SK-N-SH treated with all-trans-retinoic acid at 6 μM for 48 hours (cell line): ENCODE measurements at regions not wholly inside any gene's neighbourhood (a gene's known extent, or its start where the extent isn't known, plus 50 kb on each side); places are given as distances from the start of the nearest gene placed in this dataset.

Source experiments
- ARNTL ChIP-seq: fragments of 450-650 bp; formaldehyde crosslinking; IDR thresholded peaks from 2 replicates; pipeline ENCODE4 v1.5.0; 2020; ENCODE audit warnings: low read depth, mild to moderate bottlenecking, moderate library complexity, borderline replicate concordance
- CSRNP3 ChIP-seq: fragments of 250-450 bp; sonication (Bioruptor Pico); IDR thresholded peaks from 2 replicates; pipeline ENCODE4 v1.5.1; 2021; ENCODE audit warnings: mild to moderate bottlenecking, moderate library complexity
- ESRRG ChIP-seq: fragments of 250-450 bp; sonication (Bioruptor Pico); IDR thresholded peaks from 2 replicates; pipeline ENCODE4 v1.6.1; 2021; ENCODE audit warnings: mild to moderate bottlenecking
- GLIS3 ChIP-seq: fragments of 250-450 bp; sonication (Bioruptor Pico); IDR thresholded peaks from 2 replicates; pipeline ENCODE4 v1.5.0; 2020; ENCODE audit warnings: mild to moderate bottlenecking, moderate library complexity
- ISL1 ChIP-seq: fragments of 250-450 bp; sonication (Bioruptor Pico); IDR thresholded peaks from 2 replicates; pipeline ENCODE4 v2.1.2; 2022; ENCODE audit warnings: mild to moderate bottlenecking, moderate library complexity
- RARB ChIP-seq: fragments of 250-450 bp; sonication (Bioruptor Pico); IDR thresholded peaks from 2 replicates; pipeline ENCODE4 v1.8.0; 2021; ENCODE audit warnings: mild to moderate bottlenecking, moderate library complexity
- TOX ChIP-seq: fragments of 250-450 bp; sonication (Bioruptor Pico); IDR thresholded peaks from 2 replicates; pipeline ENCODE4 v1.8.0; 2021; ENCODE audit warnings: mild to moderate bottlenecking, moderate library complexity, borderline replicate concordance
- ZC3H10 ChIP-seq: fragments of 250-450 bp; sonication (Bioruptor Pico); IDR thresholded peaks from 2 replicates; pipeline ENCODE4 v1.5.1; 2021; ENCODE audit warnings: mild to moderate bottlenecking, moderate library complexity
- ZFP30 ChIP-seq: fragments of 450-650 bp; formaldehyde crosslinking; IDR thresholded peaks from 2 replicates; pipeline ENCODE4 v1.5.0; 2022; ENCODE audit warnings: mild to moderate bottlenecking, moderate library complexity
- ZNF70 ChIP-seq: fragments of 450-650 bp; formaldehyde crosslinking; IDR thresholded peaks from 2 replicates; pipeline ENCODE4 v1.5.0; 2020; ENCODE audit warnings: mild to moderate bottlenecking, moderate library complexity
- ZNF8 ChIP-seq: fragments of 450-650 bp; formaldehyde crosslinking; IDR thresholded peaks from 2 replicates; pipeline ENCODE4 v1.5.0; 2020; ENCODE audit warnings: mild to moderate bottlenecking, moderate library complexity
- TF ChIP-seq, protein P1 (sequence below): fragments of 250-450 bp; sonication (Bioruptor Pico); IDR thresholded peaks from 2 replicates; pipeline ENCODE4 v1.8.0; 2020; ENCODE audit warnings: mild to moderate bottlenecking, moderate library complexity, borderline replicate concordance

DNA sequence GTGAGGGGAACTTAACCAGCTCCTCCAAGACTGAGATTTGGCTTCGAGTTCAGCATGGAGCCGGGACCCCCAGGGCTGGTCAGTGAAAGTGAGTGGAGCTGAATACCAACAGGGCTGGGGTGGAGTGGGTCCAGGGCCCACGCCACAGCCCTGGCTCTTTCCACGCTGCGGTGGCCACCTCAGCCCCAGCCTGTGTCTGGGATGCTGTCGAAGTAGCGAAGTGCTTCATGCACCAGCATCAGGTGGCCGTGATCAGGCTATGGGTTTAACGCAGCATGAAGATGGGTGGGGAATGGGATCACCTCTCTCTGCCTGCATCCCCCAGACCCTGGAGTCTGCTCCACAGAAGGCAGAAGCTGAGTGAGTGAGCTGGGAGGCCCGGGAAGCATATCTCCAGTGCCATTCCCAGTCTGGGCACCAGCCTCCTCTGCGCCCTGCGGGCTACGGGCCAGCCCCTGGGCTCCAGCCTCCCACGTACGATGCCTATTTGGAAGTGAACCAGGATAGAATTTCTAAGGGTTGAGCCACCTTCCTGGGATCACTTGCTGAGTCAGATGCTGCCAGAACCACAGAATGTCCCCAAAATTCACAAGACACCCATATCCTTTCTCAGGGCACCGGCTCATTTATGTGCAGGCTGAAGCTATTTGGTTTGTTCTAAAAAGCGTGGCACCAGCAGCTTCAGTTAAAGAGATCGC lies 131.1 kb upstream of the CHST15 start:
- no peak for TF ChIP-seq ZC3H10 (CRISPR knock-in tag)
- no peak for TF ChIP-seq ISL1 (CRISPR knock-in tag)
- TF ChIP-seq TOX (CRISPR knock-in tag): no peak
- TF ChIP-seq, protein P1, sequence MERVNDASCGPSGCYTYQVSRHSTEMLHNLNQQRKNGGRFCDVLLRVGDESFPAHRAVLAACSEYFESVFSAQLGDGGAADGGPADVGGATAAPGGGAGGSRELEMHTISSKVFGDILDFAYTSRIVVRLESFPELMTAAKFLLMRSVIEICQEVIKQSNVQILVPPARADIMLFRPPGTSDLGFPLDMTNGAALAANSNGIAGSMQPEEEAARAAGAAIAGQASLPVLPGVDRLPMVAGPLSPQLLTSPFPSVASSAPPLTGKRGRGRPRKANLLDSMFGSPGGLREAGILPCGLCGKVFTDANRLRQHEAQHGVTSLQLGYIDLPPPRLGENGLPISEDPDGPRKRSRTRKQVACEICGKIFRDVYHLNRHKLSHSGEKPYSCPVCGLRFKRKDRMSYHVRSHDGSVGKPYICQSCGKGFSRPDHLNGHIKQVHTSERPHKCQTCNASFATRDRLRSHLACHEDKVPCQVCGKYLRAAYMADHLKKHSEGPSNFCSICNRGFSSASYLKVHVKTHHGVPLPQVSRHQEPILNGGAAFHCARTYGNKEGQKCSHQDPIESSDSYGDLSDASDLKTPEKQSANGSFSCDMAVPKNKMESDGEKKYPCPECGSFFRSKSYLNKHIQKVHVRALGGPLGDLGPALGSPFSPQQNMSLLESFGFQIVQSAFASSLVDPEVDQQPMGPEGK (CRISPR knock-in tag): no peak
- no peak for TF ChIP-seq ARNTL (CRISPR knock-in tag)
- TF ChIP-seq ZNF8 (CRISPR knock-in tag): no peak
- no peak for TF ChIP-seq RARB (CRISPR knock-in tag)
- no peak for TF ChIP-seq GLIS3 (CRISPR knock-in tag)
- TF ChIP-seq ESRRG: no peak
- no peak for TF ChIP-seq ZFP30 (CRISPR knock-in tag)
- TF ChIP-seq ZNF70 (CRISPR knock-in tag): no peak
- no peak for TF ChIP-seq CSRNP3 (CRISPR knock-in tag)
